ENCODE measurements at regions not wholly inside any gene's neighbourhood (a gene's known extent, or its start where the extent isn't known, plus 50 kb on each side); places are given as distances from the start of the nearest gene placed in this dataset.

- TF ChIP-seq POLR2A (IDR thresholded peaks at IDR 0.05; ENCODE audit: low read length) = no peak
- TF ChIP-seq GATA1 (IDR thresholded peaks at IDR 0.05; ENCODE audit: low read depth, low read length) = no peak
Observed at GRCh38 chr1:56370513-56370912, 208.8 kb downstream of the PLPP3 start.

Measured in erythroblast (primary cell).